ENCODE measurements at regions not wholly inside any gene's neighbourhood (a gene's known extent, or its start where the extent isn't known, plus 50 kb on each side); places are given as distances from the start of the nearest gene placed in this dataset.

DNA sequence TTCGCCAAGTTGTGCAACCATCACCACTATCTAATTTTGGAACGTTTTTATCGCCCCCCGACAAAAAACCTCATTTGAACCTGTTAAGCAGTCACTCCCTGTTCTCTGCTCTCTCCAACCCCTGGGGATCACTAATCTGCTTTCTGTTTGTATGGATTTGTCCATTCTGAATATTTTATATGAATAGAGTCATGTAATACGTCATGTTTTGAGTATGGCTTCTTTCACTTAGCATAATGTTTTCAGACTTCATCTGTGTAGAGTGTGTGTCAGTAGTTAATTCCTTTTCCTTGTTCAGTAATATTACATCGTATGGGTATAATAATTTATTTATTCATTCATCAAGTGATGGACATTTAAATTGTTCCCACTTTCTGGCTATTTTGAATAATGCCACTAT is 232.2 kb downstream of the SMARCA2 start:
- TF ChIP-seq, protein P1, sequence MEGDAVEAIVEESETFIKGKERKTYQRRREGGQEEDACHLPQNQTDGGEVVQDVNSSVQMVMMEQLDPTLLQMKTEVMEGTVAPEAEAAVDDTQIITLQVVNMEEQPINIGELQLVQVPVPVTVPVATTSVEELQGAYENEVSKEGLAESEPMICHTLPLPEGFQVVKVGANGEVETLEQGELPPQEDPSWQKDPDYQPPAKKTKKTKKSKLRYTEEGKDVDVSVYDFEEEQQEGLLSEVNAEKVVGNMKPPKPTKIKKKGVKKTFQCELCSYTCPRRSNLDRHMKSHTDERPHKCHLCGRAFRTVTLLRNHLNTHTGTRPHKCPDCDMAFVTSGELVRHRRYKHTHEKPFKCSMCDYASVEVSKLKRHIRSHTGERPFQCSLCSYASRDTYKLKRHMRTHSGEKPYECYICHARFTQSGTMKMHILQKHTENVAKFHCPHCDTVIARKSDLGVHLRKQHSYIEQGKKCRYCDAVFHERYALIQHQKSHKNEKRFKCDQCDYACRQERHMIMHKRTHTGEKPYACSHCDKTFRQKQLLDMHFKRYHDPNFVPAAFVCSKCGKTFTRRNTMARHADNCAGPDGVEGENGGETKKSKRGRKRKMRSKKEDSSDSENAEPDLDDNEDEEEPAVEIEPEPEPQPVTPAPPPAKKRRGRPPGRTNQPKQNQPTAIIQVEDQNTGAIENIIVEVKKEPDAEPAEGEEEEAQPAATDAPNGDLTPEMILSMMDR (conservative IDR thresholded peaks at IDR 0.05; ENCODE audit: low read depth, low read length) = no peak
- no peak for TF ChIP-seq BHLHE40 (IDR thresholded peaks at IDR 0.05; ENCODE audit: low read depth, low read length)

Measured in IMR-90 (cell line).